Body of pancreas (tissue), 4 donors: ENCODE measurements at regions not wholly inside any gene's neighbourhood (a gene's known extent, or its start where the extent isn't known, plus 50 kb on each side); places are given as distances from the start of the nearest gene placed in this dataset.
A peak's percentile ranks its signal among the peaks of the same experiment; 100 is the strongest.

ENCODE experiments used
- ATAC-seq: fragments of 150-250 bp; one replicate; pipeline ENCODE4 v1.9.1; 2016
- DNase-seq, 4 donors: peaks; one replicate each; pipeline ENCODE4 v3.0.0-alpha.2; 2019
- H3K27ac ChIP-seq, 4 donors: fragments of 200-600 bp; sonication (generic); 1 replicate in 3 of 4; 2 replicates in 1 of 4; pipeline versions ENCODE4 v1.5.1 to v1.6.1; 2016 to 2019; ENCODE audit warnings: mild to moderate bottlenecking in 1 of 4, mixed read lengths in 1 of 4, moderate library complexity in 1 of 4
- H3K27me3 ChIP-seq, 2 donors: fragments of 200-600 bp; sonication (generic); one replicate each; pipeline ENCODE4 v1.6.0; 2016; ENCODE audit warnings: mild to moderate bottlenecking in 1 of 2
- H3K36me3 ChIP-seq, 2 donors: fragments of 200-600 bp; sonication (generic); replicated peaks in 1 of 2; 2 replicates each; pipeline ENCODE4 v1.5.1; 2016; ENCODE audit warnings: low read depth in 2 of 2; ENCODE audit not compliant: insufficient read depth in 1 of 2
- H3K4me1 ChIP-seq: fragments of 200-600 bp; sonication (generic); one replicate; pipeline ENCODE4 v1.6.0; 2016
- H3K4me3 ChIP-seq, 2 donors: fragments of 200-600 bp; sonication (generic); 1 replicate in 1 of 2; 2 replicates in 1 of 2; pipeline ENCODE4 v1.5.1; 2016 to 2019
- H3K9me3 ChIP-seq, 3 donors: fragments of 200-600 bp; sonication (generic); 1 replicate in 2 of 3; 2 replicates in 1 of 3; pipeline ENCODE4 v1.5.1; 2016
- CTCF ChIP-seq, 7 experiments: fragments of 450-650 bp in 4 of 7; fragments of 200-600 bp in 3 of 7; sonication (generic) in 3 of 7; IDR thresholded peaks; one replicate each; pipeline ENCODE4 v1.5.1; 2016 to 2019; ENCODE audit warnings: antibody characterized with exemption in 7 of 7
- POLR2A ChIP-seq, 3 donors: fragments of 450-650 bp; IDR thresholded peaks; one replicate each; pipeline ENCODE4 v1.6.1; 2016; ENCODE audit warnings: antibody characterized with exemption in 3 of 3, mild to moderate bottlenecking in 2 of 3
- WGBS, 2 donors: methylation state at CpG; one replicate each; pipeline ENCODE4 v1.1.5; 2017; 5-methylcytosine and 5-hydroxymethylcytosine counted together
- intact Hi-C: fragments of 100-400 bp; cut with DNase I; formaldehyde crosslinking; loops from one replicate; pipeline ENCODE4 v1.15.1; 2023

- Histone ChIP-seq H3K9me3 (peaks cover 0 to 3% (median 0%) of the 10 kb centered on the region in 3 donors), H3K27me3 (no peaks in the 10 kb centered on the region), H3K4me1 (no peaks in the 10 kb centered on the region), H3K4me3 (no peak overlapping the region), H3K36me3 (peaks cover 0 to 1% of the 10 kb centered on the region in 2 donors), H3K27ac (no peak overlapping the region)
- no peak for TF ChIP-seq CTCF (IDR thresholded peaks at IDR 0.05)
- WGBS, 2 donors, result 80 to 85% methylated on average over 3 of the region's 3 CpGs
- ATAC-seq (no peak), DNase-seq (no peak)
- intact Hi-C loops, result no loop called here
Measured at GRCh38 chr10:28130267-28130666, 131.4 kb upstream of the ODAD2 start.

- intact Hi-C loops, result no loop called here
- WGBS, 2 donors, result 96 to 97% methylated on average over 3 of the region's 3 CpGs
- Histone ChIP-seq H3K27ac (no peak overlapping the region), H3K36me3 (peaks cover 0 to 4% of the 10 kb centered on the region in 2 donors), H3K9me3 (peaks cover 0 to 3% (median 0%) of the 10 kb centered on the region in 3 donors), H3K27me3 (no peaks in the 10 kb centered on the region), H3K4me3 (no peak overlapping the region), H3K4me1 (no peaks in the 10 kb centered on the region)
- TF ChIP-seq CTCF (IDR thresholded peaks at IDR 0.05) (no peak), POLR2A (IDR thresholded peaks at IDR 0.05) (no peak)
- no peak for DNase-seq
- no peak for ATAC-seq
Measured at GRCh38 chr10:28127881-28128280, 129.0 kb upstream of the ODAD2 start.

GRCh38 chr10:28125701-28126100, 126.8 kb upstream of the ODAD2 start:
- Histone ChIP-seq H3K4me3 (no peak overlapping the region), H3K4me1 (no peaks in the 10 kb centered on the region), H3K27me3 (no peaks in the 10 kb centered on the region), H3K27ac (no peak overlapping the region), H3K9me3 (no peaks in the 10 kb centered on the region), H3K36me3 (peaks cover 0 to 2% of the 10 kb centered on the region in 2 donors)
- no peak for ATAC-seq
- no peak for TF ChIP-seq POLR2A (IDR thresholded peaks at IDR 0.05)
- no peak for DNase-seq
- intact Hi-C loops, result no loop called here

GRCh38 chr10:28120795-28121194, 121.9 kb upstream of the ODAD2 start:
- no peaks in the 10 kb centered on the region for H3K9me3 ChIP-seq
- 73 to 74% methylated on average over 4 of the region's 4 CpGs for WGBS, 2 donors
- H3K36me3 ChIP-seq, result peaks cover 0 to 4% of the 10 kb centered on the region in 2 donors
- TF ChIP-seq POLR2A (IDR thresholded peaks at IDR 0.05) (no peak), CTCF (IDR thresholded peaks at IDR 0.05) (no peak)
- no peaks in the 10 kb centered on the region for H3K27me3 ChIP-seq
- no peak for ATAC-seq
- H3K4me1 ChIP-seq, result peaks cover 14% of the 10 kb centered on the region
- H3K4me3 ChIP-seq, result no peak overlapping the region
- H3K27ac ChIP-seq, result peak overlapping the region in 1 of 4 donors; percentile 57
- intact Hi-C loops, result no loop called here
- no peak for DNase-seq

- peaks cover 0 to 4% of the 10 kb centered on the region in 2 donors for H3K36me3 ChIP-seq
- H3K4me3 ChIP-seq, result no peak overlapping the region
- 67 to 72% methylated on average over 6 of the region's 6 CpGs for WGBS, 2 donors
- no peaks in the 10 kb centered on the region for H3K9me3 ChIP-seq
- H3K27ac ChIP-seq, result peak overlapping the region in 1 of 4 donors; percentile 57
- H3K27me3 ChIP-seq, result no peaks in the 10 kb centered on the region
- H3K4me1 ChIP-seq, result peaks cover 14% of the 10 kb centered on the region
- ATAC-seq, result peak; percentile 18
- TF ChIP-seq POLR2A (IDR thresholded peaks at IDR 0.05) (no peak), CTCF (IDR thresholded peaks at IDR 0.05) (no peak)
- DNase-seq, result peak in 2 of 4 donors; percentile 25 to 44
- intact Hi-C loops, result no loop called here
Measured at GRCh38 chr10:28120043-28120749, 121.3 kb upstream of the ODAD2 start.
